Mononuclear cell (primary cell): ENCODE measurements at regions not wholly inside any gene's neighbourhood (a gene's known extent, or its start where the extent isn't known, plus 50 kb on each side); places are given as distances from the start of the nearest gene placed in this dataset.

ENCODE experiments used
- H3K27me3 ChIP-seq: 2 replicates; pipeline ENCODE4 v1.6.0; 2011; ENCODE audit warnings: low read length, control low read depth; ENCODE audit not compliant: insufficient read depth
- H3K4me1 ChIP-seq: 2 replicates; pipeline ENCODE4 v1.5.1; 2011; ENCODE audit warnings: mild to moderate bottlenecking, low read length, control low read depth; ENCODE audit not compliant: insufficient read depth
- H3K4me3 ChIP-seq: 2 replicates; pipeline ENCODE4 v1.5.1; 2011; ENCODE audit warnings: mild to moderate bottlenecking, low read length, moderate library complexity
- H3K9me3 ChIP-seq: 2 replicates; pipeline ENCODE4 v1.5.1; 2011; ENCODE audit warnings: low read depth, mild to moderate bottlenecking, control low read depth, low read length

GRCh38 chr5:67416986-67417385 lies 220.4 kb upstream of the CD180 start:
- Histone ChIP-seq H3K4me3 (no peak overlapping the region), H3K9me3 (no peaks in the 10 kb centered on the region), H3K27me3 (no peaks in the 10 kb centered on the region), H3K4me1 (no peaks in the 10 kb centered on the region)

- Histone ChIP-seq H3K4me1 (no peaks in the 10 kb centered on the region), H3K4me3 (no peak overlapping the region), H3K9me3 (no peaks in the 10 kb centered on the region), H3K27me3 (no peaks in the 10 kb centered on the region)
Observed at GRCh38 chr5:67416133-67416937, 219.7 kb upstream of the CD180 start.

- H3K4me1 ChIP-seq = no peaks in the 10 kb centered on the region
- no peak overlapping the region for H3K4me3 ChIP-seq
- no peaks in the 10 kb centered on the region for H3K27me3 ChIP-seq
- no peaks in the 10 kb centered on the region for H3K9me3 ChIP-seq
Observed at GRCh38 chr5:67414712-67415111, 218.1 kb upstream of the CD180 start.

- H3K4me3 ChIP-seq = no peak overlapping the region
- no peaks in the 10 kb centered on the region for H3K9me3 ChIP-seq
- no peaks in the 10 kb centered on the region for H3K27me3 ChIP-seq
- peaks cover 5% of the 10 kb centered on the region for H3K4me1 ChIP-seq
Observed at GRCh38 chr5:67413721-67414120, 217.1 kb upstream of the CD180 start.

GRCh38 chr5:67409126-67409777 lies 212.7 kb upstream of the CD180 start:
- Histone ChIP-seq H3K27me3 (no peaks in the 10 kb centered on the region), H3K4me1 (peaks cover 5% of the 10 kb centered on the region), H3K9me3 (no peaks in the 10 kb centered on the region), H3K4me3 (no peak overlapping the region)

- Histone ChIP-seq H3K4me1 (peaks cover 5% of the 10 kb centered on the region), H3K4me3 (no peak overlapping the region), H3K27me3 (no peaks in the 10 kb centered on the region), H3K9me3 (no peaks in the 10 kb centered on the region)
Observed at GRCh38 chr5:67407979-67408378, 211.4 kb upstream of the CD180 start.

- Histone ChIP-seq H3K9me3 (no peaks in the 10 kb centered on the region), H3K4me3 (no peak overlapping the region), H3K4me1 (peaks cover 5% of the 10 kb centered on the region), H3K27me3 (no peaks in the 10 kb centered on the region)
Observed at GRCh38 chr5:67405755-67406154, 209.2 kb upstream of the CD180 start.

- Histone ChIP-seq H3K4me3 (no peak overlapping the region), H3K4me1 (peaks cover 5% of the 10 kb centered on the region), H3K27me3 (no peaks in the 10 kb centered on the region), H3K9me3 (no peaks in the 10 kb centered on the region)
Observed at GRCh38 chr5:67405101-67405364, 208.4 kb upstream of the CD180 start.

GRCh38 chr5:67404256-67405100 lies 207.9 kb upstream of the CD180 start:
- H3K27me3 ChIP-seq = no peaks in the 10 kb centered on the region
- no peaks in the 10 kb centered on the region for H3K9me3 ChIP-seq
- H3K4me3 ChIP-seq = no peak overlapping the region
- peaks cover 5% of the 10 kb centered on the region for H3K4me1 ChIP-seq

- Histone ChIP-seq H3K4me3 (no peak overlapping the region), H3K4me1 (no peaks in the 10 kb centered on the region), H3K27me3 (no peaks in the 10 kb centered on the region), H3K9me3 (no peaks in the 10 kb centered on the region)
Observed at GRCh38 chr5:67402526-67402925, 205.9 kb upstream of the CD180 start.

GRCh38 chr5:67401172-67401571 lies 204.6 kb upstream of the CD180 start:
- Histone ChIP-seq H3K4me3 (no peak overlapping the region), H3K27me3 (no peaks in the 10 kb centered on the region), H3K4me1 (no peaks in the 10 kb centered on the region), H3K9me3 (no peaks in the 10 kb centered on the region)

- no peaks in the 10 kb centered on the region for H3K27me3 ChIP-seq
- no peaks in the 10 kb centered on the region for H3K9me3 ChIP-seq
- H3K4me1 ChIP-seq = no peaks in the 10 kb centered on the region
- H3K4me3 ChIP-seq = no peak overlapping the region
Observed at GRCh38 chr5:67400752-67401151, 204.2 kb upstream of the CD180 start.

- Histone ChIP-seq H3K27me3 (no peaks in the 10 kb centered on the region), H3K9me3 (no peaks in the 10 kb centered on the region), H3K4me1 (no peaks in the 10 kb centered on the region), H3K4me3 (no peak overlapping the region)
Observed at GRCh38 chr5:67395790-67396418, 199.3 kb upstream of the CD180 start.

GRCh38 chr5:67393211-67393610 lies 196.6 kb upstream of the CD180 start:
- Histone ChIP-seq H3K9me3 (no peaks in the 10 kb centered on the region), H3K27me3 (no peaks in the 10 kb centered on the region), H3K4me3 (no peak overlapping the region), H3K4me1 (no peaks in the 10 kb centered on the region)

- H3K4me1 ChIP-seq = no peaks in the 10 kb centered on the region
- H3K9me3 ChIP-seq = no peaks in the 10 kb centered on the region
- no peak overlapping the region for H3K4me3 ChIP-seq
- H3K27me3 ChIP-seq = no peaks in the 10 kb centered on the region
Observed at GRCh38 chr5:67390935-67391334, 194.3 kb upstream of the CD180 start.
